ENCODE measurements at regions not wholly inside any gene's neighbourhood (a gene's known extent, or its start where the extent isn't known, plus 50 kb on each side); places are given as distances from the start of the nearest gene placed in this dataset.

DNA sequence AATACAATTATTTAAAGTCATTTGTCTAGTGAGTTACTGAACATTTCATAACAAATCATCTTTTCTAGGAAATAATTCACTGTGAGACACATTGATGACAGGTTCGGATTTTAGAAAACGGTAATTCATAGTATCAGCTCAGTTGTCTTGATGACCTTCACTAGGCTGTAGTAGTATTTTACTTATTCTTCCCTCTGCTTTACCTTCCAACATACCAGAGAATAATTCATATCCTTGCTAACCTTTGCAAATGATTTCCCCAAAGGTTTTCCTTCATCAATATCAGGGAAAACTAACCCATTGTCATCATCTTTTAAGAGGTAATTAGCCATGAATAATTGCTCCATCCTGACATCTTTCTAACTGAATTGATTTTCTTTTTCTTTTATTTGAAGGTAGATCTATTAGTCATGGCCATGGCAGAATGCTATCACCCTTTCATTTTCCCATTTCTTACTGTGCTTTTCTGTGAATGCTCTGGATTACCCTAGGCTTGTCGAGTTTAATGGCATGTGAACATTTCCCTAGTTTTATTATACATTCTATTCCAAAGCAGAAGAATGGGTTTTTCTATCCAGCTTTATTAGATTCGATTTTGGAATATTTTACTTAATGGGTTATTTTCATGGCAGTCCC, 299.2 kb downstream of the OLFM4 start:
- ATAC-seq = no peak
- 70 to 78% methylated on average over 4 of the region's 4 CpGs for WGBS, 2 donors
- H3K4me1 ChIP-seq = no peaks in the 10 kb centered on the region
- no peak for DNase-seq
- intact Hi-C loops (cut with DNase I) = no loop called here
- no peak overlapping the region for H3K4me3 ChIP-seq
- H3K9me3 ChIP-seq = peaks cover 0 to 4% (median 0%) of the 10 kb centered on the region in 11 donors
- no peak for TF ChIP-seq CTCF (IDR thresholded peaks at IDR 0.05)
- no peaks in the 10 kb centered on the region for H3K27me3 ChIP-seq
- no peak overlapping the region for H3K27ac ChIP-seq
- no peaks in the 10 kb centered on the region for H3K36me3 ChIP-seq

DNA sequence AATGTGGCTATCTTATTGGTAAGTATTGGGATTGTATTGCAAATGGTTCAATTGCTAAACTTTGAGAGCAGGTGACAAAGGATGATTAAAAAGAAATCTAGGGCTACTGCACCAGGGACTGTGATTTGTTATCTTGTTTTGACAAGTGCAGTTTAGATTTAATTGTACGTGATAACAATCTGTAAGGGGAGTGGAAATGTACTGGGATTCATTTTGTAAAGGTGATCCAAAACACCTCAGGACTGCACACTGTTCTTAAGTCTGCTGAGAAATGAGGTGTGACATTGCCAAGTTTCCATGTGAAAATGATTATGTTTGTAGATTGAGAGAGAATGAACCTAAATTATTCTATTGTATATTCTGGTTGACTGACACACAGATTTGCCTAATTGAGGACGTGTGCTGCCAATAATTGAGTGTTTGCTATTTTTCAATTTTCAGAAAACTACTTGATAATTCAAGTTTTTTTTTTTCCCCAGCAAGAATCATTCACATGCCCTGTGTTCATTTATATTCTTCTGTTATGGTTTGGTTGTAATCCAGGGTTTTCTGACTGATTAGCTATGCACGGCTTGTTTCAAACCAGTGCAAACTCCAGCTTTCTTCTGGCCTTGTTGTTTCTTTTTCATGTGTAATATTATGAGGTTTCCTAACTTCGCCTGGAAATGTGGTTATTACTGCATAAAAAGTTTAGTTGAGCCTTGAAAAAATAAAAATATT, 308.0 kb downstream of the OLFM4 start:
- Histone ChIP-seq H3K27ac (no peak overlapping the region), H3K4me3 (no peak overlapping the region), H3K27me3 (no peaks in the 10 kb centered on the region), H3K4me1 (no peaks in the 10 kb centered on the region), H3K9me3 (no peaks in the 10 kb centered on the region), H3K36me3 (no peaks in the 10 kb centered on the region)
- ATAC-seq (no peak), DNase-seq (no peak)
- intact Hi-C loops (cut with DNase I) = no loop called here
- 56 to 64% methylated on average over 4 of the region's 4 CpGs for WGBS, 2 donors
- no peak for TF ChIP-seq CTCF (IDR thresholded peaks at IDR 0.05)

- DNase-seq = no peak
- Histone ChIP-seq H3K27ac (no peak overlapping the region), H3K4me3 (no peak overlapping the region), H3K27me3 (no peaks in the 10 kb centered on the region), H3K9me3 (no peaks in the 10 kb centered on the region), H3K36me3 (no peaks in the 10 kb centered on the region), H3K4me1 (no peaks in the 10 kb centered on the region)
- 77 to 86% methylated on average over 3 of the region's 3 CpGs for WGBS, 2 donors
- no peak for TF ChIP-seq CTCF (IDR thresholded peaks at IDR 0.05)
- intact Hi-C loops (cut with DNase I) = no loop called here
- ATAC-seq = no peak
Measured at GRCh38 chr13:53338760-53339159, 310.1 kb downstream of the OLFM4 start.

DNA sequence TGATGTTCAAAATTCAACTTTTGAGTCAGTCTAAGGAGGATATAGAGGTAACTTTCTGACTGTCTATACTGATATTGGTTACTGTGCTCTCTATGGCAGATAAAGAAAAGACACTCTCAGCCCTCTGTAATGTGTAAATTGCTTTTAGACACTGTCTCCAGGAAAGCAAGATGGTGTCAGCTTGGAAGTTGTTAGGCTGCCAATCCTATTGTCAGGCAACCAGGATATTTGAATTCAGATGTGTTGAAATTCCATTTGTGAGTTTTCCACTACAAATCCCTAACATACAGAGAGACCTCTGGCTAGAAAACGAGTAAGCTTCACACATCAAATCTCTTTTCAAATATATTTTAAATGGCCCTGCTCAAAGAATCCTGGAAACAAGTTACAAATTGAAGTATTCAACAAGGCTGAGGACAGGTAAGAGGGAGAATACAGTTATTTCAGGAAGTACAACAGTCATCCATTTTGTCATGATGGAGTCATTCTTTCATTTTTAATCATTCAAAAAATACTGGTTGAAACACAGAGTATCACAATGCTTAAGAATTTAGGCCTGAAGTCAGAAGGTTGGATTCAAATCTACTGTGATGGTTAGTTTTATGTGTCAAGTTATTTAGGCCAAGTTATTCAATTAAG, 312.0 kb downstream of the OLFM4 start:
- Histone ChIP-seq H3K4me3 (no peak overlapping the region), H3K4me1 (no peaks in the 10 kb centered on the region), H3K27me3 (no peaks in the 10 kb centered on the region), H3K9me3 (no peaks in the 10 kb centered on the region), H3K36me3 (no peaks in the 10 kb centered on the region), H3K27ac (no peak overlapping the region)
- ATAC-seq (no peak), DNase-seq (no peak)
- intact Hi-C loops (cut with DNase I) = no loop called here
- 50 to 81% methylated on average over 1 of the region's 1 CpG for WGBS, 2 donors
- TF ChIP-seq CTCF (IDR thresholded peaks at IDR 0.05) = no peak
